H9 (cell line): ENCODE measurements at regions not wholly inside any gene's neighbourhood (a gene's known extent, or its start where the extent isn't known, plus 50 kb on each side); places are given as distances from the start of the nearest gene placed in this dataset.

ENCODE experiments used
- DNase-seq: peaks from one replicate; pipeline ENCODE4 v3.0.0-alpha.2; 2017
- H2AFZ ChIP-seq: one replicate; pipeline ENCODE4 v1.6.1; 2013; ENCODE audit warnings: mild to moderate bottlenecking, low read length, control low read depth, moderate library complexity
- H2AK5ac ChIP-seq: 2 replicates; pipeline ENCODE4 v1.6.1; 2013; ENCODE audit warnings: low read length, control low read depth, mixed read lengths; ENCODE audit not compliant: insufficient read length
- H2BK120ac ChIP-seq: one replicate; pipeline ENCODE4 v1.6.1; 2013; ENCODE audit warnings: low read depth, mild to moderate bottlenecking, low read length, control low read depth, inconsistent platforms; ENCODE audit not compliant: poor library complexity, severe bottlenecking
- H2BK12ac ChIP-seq: 2 replicates; pipeline ENCODE4 v1.6.1; 2013; ENCODE audit warnings: low read length, control low read depth, mixed read lengths, low read depth; ENCODE audit not compliant: insufficient read length
- H2BK15ac ChIP-seq: 2 replicates; pipeline ENCODE4 v1.6.1; 2013; ENCODE audit warnings: low read depth, low read length, control low read depth
- H2BK20ac ChIP-seq: one replicate; pipeline ENCODE4 v1.6.1; 2013; ENCODE audit warnings: low read depth, mild to moderate bottlenecking, low read length, control low read depth, inconsistent platforms; ENCODE audit not compliant: poor library complexity, severe bottlenecking
- H2BK5ac ChIP-seq: 2 replicates; pipeline ENCODE4 v1.6.1; 2013; ENCODE audit warnings: low read length, control low read depth, mixed read lengths; ENCODE audit not compliant: insufficient read length
- H3K14ac ChIP-seq: 2 replicates; pipeline ENCODE4 v1.6.1; 2013; ENCODE audit warnings: low read length, control low read depth; ENCODE audit not compliant: insufficient read depth
- H3K18ac ChIP-seq: 2 replicates; pipeline ENCODE4 v1.6.1; 2013; ENCODE audit warnings: low read depth, mild to moderate bottlenecking, mixed read lengths, low read length, control low read depth; ENCODE audit not compliant: insufficient read length
- H3K23ac ChIP-seq: 2 replicates; pipeline ENCODE4 v1.6.1; 2013; ENCODE audit warnings: low read length, control low read depth, mixed read lengths, low read depth; ENCODE audit not compliant: insufficient read length
- H3K23me2 ChIP-seq: 2 replicates; pipeline ENCODE4 v1.6.1; 2013; ENCODE audit warnings: low read depth, mild to moderate bottlenecking, mixed read lengths, low read length, control low read depth; ENCODE audit not compliant: insufficient read length, poor library complexity, severe bottlenecking
- H3K27ac ChIP-seq: 2 replicates; pipeline ENCODE4 v1.5.1; 2013; ENCODE audit warnings: low read length, control low read depth, mixed read lengths, low read depth; ENCODE audit not compliant: insufficient read length
- H3K27me3 ChIP-seq: 2 replicates; pipeline ENCODE4 v1.6.1; 2013; ENCODE audit warnings: low read length, control low read depth, inconsistent platforms; ENCODE audit not compliant: insufficient read depth
- H3K4ac ChIP-seq: 2 replicates; pipeline ENCODE4 v1.6.1; 2013; ENCODE audit warnings: low read depth, mild to moderate bottlenecking, control low read depth, inconsistent platforms, low read length, moderate library complexity
- H3K4me1 ChIP-seq: 2 replicates; pipeline ENCODE4 v1.6.1; 2013; ENCODE audit warnings: low read length, control low read depth, inconsistent platforms; ENCODE audit not compliant: insufficient read depth
- H3K4me2 ChIP-seq: 2 replicates; pipeline ENCODE4 v1.6.1; 2013; ENCODE audit warnings: low read length, control low read depth, mixed read lengths; ENCODE audit not compliant: insufficient read length, insufficient read depth
- H3K56ac ChIP-seq: 2 replicates; pipeline ENCODE4 v1.6.1; 2013; ENCODE audit warnings: low read depth, mild to moderate bottlenecking, mixed read lengths, low read length, control low read depth; ENCODE audit not compliant: insufficient read length
- H3K79me1 ChIP-seq: 2 replicates; pipeline ENCODE4 v1.6.1; 2013; ENCODE audit warnings: low read depth, mild to moderate bottlenecking, moderate library complexity, low read length, control low read depth, inconsistent platforms; ENCODE audit not compliant: insufficient read depth, poor library complexity, severe bottlenecking
- H3K79me2 ChIP-seq: 2 replicates; pipeline ENCODE4 v1.6.1; 2013; ENCODE audit warnings: low read length, control low read depth, inconsistent platforms; ENCODE audit not compliant: insufficient read depth
- H3K9ac ChIP-seq: 2 replicates; pipeline ENCODE4 v1.6.1; 2013; ENCODE audit warnings: low read length, control low read depth, mixed read lengths; ENCODE audit not compliant: insufficient read length; ENCODE audit errors: extremely low read depth
- H3K9me3 ChIP-seq: one replicate; pipeline ENCODE4 v1.6.1; 2013; ENCODE audit warnings: low read depth, low read length, inconsistent platforms; ENCODE audit not compliant: control insufficient read depth
- H3T11ph ChIP-seq: one replicate; pipeline ENCODE4 v1.6.1; 2013; ENCODE audit warnings: mild to moderate bottlenecking, low read length, control low read depth, inconsistent platforms
- H4K20me1 ChIP-seq: one replicate; pipeline ENCODE4 v1.6.1; 2013; ENCODE audit not compliant: control insufficient read depth, insufficient read length, insufficient read depth
- H4K5ac ChIP-seq: 2 replicates; pipeline ENCODE4 v1.6.1; 2013; ENCODE audit warnings: low read depth, mild to moderate bottlenecking, mixed read lengths, low read length, control low read depth; ENCODE audit not compliant: insufficient read length
- H4K8ac ChIP-seq: replicated peaks from 2 replicates; pipeline ENCODE4 v1.6.1; 2013; ENCODE audit warnings: low read length, control low read depth, mixed read lengths, low read depth; ENCODE audit not compliant: insufficient read length
- H4K91ac ChIP-seq: 2 replicates; pipeline ENCODE4 v1.6.1; 2013; ENCODE audit warnings: low read depth, mild to moderate bottlenecking, moderate library complexity, mixed read lengths, low read length, control low read depth; ENCODE audit not compliant: insufficient read length
- H3K27ac Mint-ChIP-seq, 3 experiments: 2 replicates in 2 of 3; 3 replicates in 1 of 3; pipeline ENCODE4 v1.8.0; 2020 to 2021; ENCODE audit warnings: mixed read lengths in 3 of 3, mild to moderate bottlenecking in 1 of 3, moderate library complexity in 1 of 3
- H3K27me3 Mint-ChIP-seq: 2 replicates; pipeline ENCODE4 v1.8.0; 2021; ENCODE audit warnings: low read depth, mild to moderate bottlenecking, moderate library complexity, mixed read lengths
- H3K36me3 Mint-ChIP-seq, 3 experiments: 2 replicates in 2 of 3; 3 replicates in 1 of 3; pipeline ENCODE4 v1.8.0; 2020 to 2021; ENCODE audit warnings: low read depth in 3 of 3, mixed read lengths in 3 of 3; ENCODE audit not compliant: insufficient read depth in 1 of 3
- H3K4me1 Mint-ChIP-seq, 2 experiments: 2 replicates each; pipeline ENCODE4 v1.8.0; 2020; ENCODE audit warnings: mixed read lengths in 2 of 2
- H3K4me3 Mint-ChIP-seq, 2 experiments: 2 replicates in 1 of 2; 3 replicates in 1 of 2; pipeline ENCODE4 v1.8.0; 2020 to 2021; ENCODE audit warnings: mild to moderate bottlenecking in 2 of 2, mixed read lengths in 2 of 2, moderate library complexity in 1 of 2
- H3K9me3 Mint-ChIP-seq, 2 experiments: 2 replicates in 1 of 2; 3 replicates in 1 of 2; pipeline ENCODE4 v1.8.0; 2020; ENCODE audit warnings: mild to moderate bottlenecking in 2 of 2, mixed read lengths in 2 of 2, moderate library complexity in 1 of 2
- TF ChIP-seq, protein P1 (sequence below): fragments of 200-600 bp; sonication (generic); conservative IDR thresholded peaks from 3 replicates; pipeline ENCODE4 v1.8.0; 2021; ENCODE audit warnings: antibody characterized with exemption, mild to moderate bottlenecking

DNA sequence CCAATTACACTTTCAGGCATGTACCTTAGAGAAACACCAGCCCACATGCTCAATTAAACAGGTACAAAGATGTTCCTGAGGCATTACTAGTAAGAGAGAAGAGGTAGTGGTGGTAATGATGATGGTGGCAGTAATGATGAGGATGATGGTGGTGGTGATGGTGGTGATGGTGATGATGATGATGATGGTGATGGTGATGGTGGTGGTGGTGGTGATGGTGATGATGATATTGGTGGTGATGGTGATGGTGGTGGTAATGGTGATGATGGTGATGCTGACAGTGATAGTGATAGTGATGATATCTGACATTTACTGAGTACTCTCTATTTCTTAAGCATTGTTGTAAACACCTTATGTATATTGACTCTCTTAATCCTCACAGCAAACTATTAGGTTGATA is 318.4 kb downstream of the NSG2 start:
- Histone ChIP-seq H4K5ac (no peak overlapping the region), H4K8ac (no peak overlapping the region), H2BK120ac (no peak overlapping the region), H3K27ac (no peak overlapping the region), H2AFZ (no peak overlapping the region), H3T11ph (no peak overlapping the region), H3K9me3 (no peaks in the 10 kb centered on the region), H2BK5ac (no peak overlapping the region), H3K4me2 (no peak overlapping the region), H2BK15ac (no peak overlapping the region), H3K4me1 (no peaks in the 10 kb centered on the region), H4K91ac (no peak overlapping the region), H3K79me2 (no peaks in the 10 kb centered on the region), H3K23me2 (no peaks in the 10 kb centered on the region), H3K18ac (no peak overlapping the region), H3K27me3 (no peaks in the 10 kb centered on the region), H3K14ac (no peak overlapping the region), H3K56ac (no peak overlapping the region), H3K4ac (no peak overlapping the region), H2BK12ac (no peak overlapping the region), H3K23ac (no peak overlapping the region), H3K9ac (no peak overlapping the region), H2BK20ac (no peak overlapping the region), H4K20me1 (no peaks in the 10 kb centered on the region), H2AK5ac (no peak overlapping the region), H3K79me1 (no peaks in the 10 kb centered on the region)
- no peak for DNase-seq
- peaks cover 0 to 4% (median 0%) of the 10 kb centered on the region in 3 experiments; a peak in 2 of 7 replicates for H3K36me3 Mint-ChIP-seq
- no peak overlapping the region for H3K4me3 Mint-ChIP-seq
- TF ChIP-seq, protein P1, sequence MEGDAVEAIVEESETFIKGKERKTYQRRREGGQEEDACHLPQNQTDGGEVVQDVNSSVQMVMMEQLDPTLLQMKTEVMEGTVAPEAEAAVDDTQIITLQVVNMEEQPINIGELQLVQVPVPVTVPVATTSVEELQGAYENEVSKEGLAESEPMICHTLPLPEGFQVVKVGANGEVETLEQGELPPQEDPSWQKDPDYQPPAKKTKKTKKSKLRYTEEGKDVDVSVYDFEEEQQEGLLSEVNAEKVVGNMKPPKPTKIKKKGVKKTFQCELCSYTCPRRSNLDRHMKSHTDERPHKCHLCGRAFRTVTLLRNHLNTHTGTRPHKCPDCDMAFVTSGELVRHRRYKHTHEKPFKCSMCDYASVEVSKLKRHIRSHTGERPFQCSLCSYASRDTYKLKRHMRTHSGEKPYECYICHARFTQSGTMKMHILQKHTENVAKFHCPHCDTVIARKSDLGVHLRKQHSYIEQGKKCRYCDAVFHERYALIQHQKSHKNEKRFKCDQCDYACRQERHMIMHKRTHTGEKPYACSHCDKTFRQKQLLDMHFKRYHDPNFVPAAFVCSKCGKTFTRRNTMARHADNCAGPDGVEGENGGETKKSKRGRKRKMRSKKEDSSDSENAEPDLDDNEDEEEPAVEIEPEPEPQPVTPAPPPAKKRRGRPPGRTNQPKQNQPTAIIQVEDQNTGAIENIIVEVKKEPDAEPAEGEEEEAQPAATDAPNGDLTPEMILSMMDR, result no peak
- peaks cover 13% of the 10 kb centered on the region in 2 experiments for H3K9me3 Mint-ChIP-seq
- peaks cover 2% of the 10 kb centered on the region; the same call in 1 of the 2 replicates for H3K27me3 Mint-ChIP-seq
- H3K27ac Mint-ChIP-seq, result no peak overlapping the region
- no peaks in the 10 kb centered on the region for H3K4me1 Mint-ChIP-seq
